HAP-1 (cell line): ENCODE measurements at regions not wholly inside any gene's neighbourhood (a gene's known extent, or its start where the extent isn't known, plus 50 kb on each side); places are given as distances from the start of the nearest gene placed in this dataset.

Experiments
- DNase-seq, 2 experiments: peaks; one replicate each; pipeline ENCODE4 v3.0.0-alpha.2; 2016 to 2020; ENCODE audit warnings: low spot score in 2 of 2
- H3K27me3 ChIP-seq: fragments of 250-450 bp; sonication (Bioruptor Pico); 2 replicates; pipeline ENCODE4 v1.5.1; 2020; ENCODE audit warnings: low read depth, mild to moderate bottlenecking, moderate library complexity
- H3K36me3 ChIP-seq: fragments of 250-450 bp; sonication (Bioruptor Pico); replicated peaks from 2 replicates; pipeline ENCODE4 v1.5.1; 2020; ENCODE audit warnings: mild to moderate bottlenecking
- H3K4me1 ChIP-seq: fragments of 250-450 bp; sonication (Bioruptor Pico); 2 replicates; pipeline ENCODE4 v1.5.1; 2020; ENCODE audit warnings: mild to moderate bottlenecking
- H3K4me3 ChIP-seq: fragments of 250-450 bp; sonication (Bioruptor Pico); 2 replicates; pipeline ENCODE4 v1.5.1; 2020; ENCODE audit warnings: mild to moderate bottlenecking, moderate library complexity
- H3K9me3 ChIP-seq: fragments of 250-450 bp; sonication (Bioruptor Pico); 2 replicates; pipeline ENCODE4 v1.5.1; 2020; ENCODE audit warnings: mild to moderate bottlenecking, moderate library complexity
- in situ Hi-C: fragments of 300-500 bp; cut with MboI; formaldehyde crosslinking; loops from 3 replicates; pipeline ENCODE4 v1.14.3; 2020; ENCODE audit warnings: low sequenced_read_pairs, inconsistent platforms, mixed read lengths

DNA sequence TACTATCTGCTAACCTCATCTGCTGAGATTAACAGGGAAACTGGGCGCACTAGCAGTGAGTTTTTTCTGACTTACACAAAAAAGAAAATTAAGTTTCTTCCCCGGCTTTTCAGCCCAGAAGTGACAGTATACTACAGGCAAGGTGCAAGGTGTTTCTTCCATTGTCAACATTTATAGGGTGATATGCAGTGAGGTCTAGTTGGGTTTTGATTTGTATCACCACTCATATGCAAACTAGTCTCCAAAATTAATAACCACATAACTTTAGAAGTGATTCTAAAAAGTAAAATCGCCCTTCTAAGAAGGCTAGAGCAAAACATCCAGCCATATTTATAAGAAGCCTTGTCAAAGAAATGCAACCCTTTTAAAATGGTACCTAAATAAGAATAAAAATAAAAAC is 640.1 kb downstream of the ARAP2 start:
- H3K27me3 ChIP-seq, result no peaks in the 10 kb centered on the region
- peaks cover 13% of the 10 kb centered on the region for H3K4me1 ChIP-seq
- H3K9me3 ChIP-seq, result no peaks in the 10 kb centered on the region; the same call in 1 of the 2 replicates
- DNase-seq, result no peak
- in situ Hi-C loops, result no loop called here
- no peak overlapping the region for H3K4me3 ChIP-seq
- H3K36me3 ChIP-seq, result no peaks in the 10 kb centered on the region

DNA sequence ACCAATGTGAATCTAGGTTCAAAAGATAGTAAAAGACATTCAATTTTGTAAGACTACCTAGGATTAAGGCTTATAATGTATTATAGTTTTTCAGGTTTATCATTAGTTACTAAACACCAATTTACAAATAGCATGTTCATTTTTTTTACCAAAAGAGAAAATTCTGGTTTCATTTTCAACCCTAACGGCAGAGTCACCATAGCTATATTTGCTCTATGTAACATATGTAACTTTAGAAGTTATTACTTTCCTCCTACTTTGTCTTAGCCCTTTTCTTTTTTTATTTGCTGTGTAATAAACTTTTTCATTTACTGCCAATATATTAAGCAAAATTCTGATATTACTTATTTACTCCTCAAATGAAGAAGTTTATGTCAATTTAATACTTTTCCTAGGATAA is 639.6 kb downstream of the ARAP2 start:
- H3K27me3 ChIP-seq, result no peaks in the 10 kb centered on the region
- no peaks in the 10 kb centered on the region for H3K36me3 ChIP-seq
- in situ Hi-C loops, result no loop called here
- peaks cover 13% of the 10 kb centered on the region for H3K4me1 ChIP-seq
- no peaks in the 10 kb centered on the region; the same call in 1 of the 2 replicates for H3K9me3 ChIP-seq
- no peak for DNase-seq
- no peak overlapping the region for H3K4me3 ChIP-seq

DNA sequence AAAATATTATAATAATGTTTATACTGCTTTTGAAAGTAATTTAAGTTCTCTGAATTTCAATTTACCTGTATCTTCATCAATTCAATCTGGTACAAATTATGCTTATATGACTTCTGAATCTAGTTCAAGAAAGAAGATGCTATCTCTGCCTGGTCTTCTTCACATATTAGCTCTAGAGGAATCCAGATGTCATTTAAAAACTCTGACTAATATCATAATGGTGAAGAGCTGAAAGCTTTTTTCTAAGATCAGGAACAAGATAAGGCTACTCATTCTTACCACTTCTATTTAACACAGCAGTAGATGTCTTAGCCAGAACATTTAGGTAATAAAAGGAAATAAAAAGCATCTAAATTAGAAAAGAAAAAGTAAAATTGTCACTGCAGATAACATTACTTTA is 636.1 kb downstream of the ARAP2 start:
- Histone ChIP-seq H3K36me3 (no peaks in the 10 kb centered on the region), H3K27me3 (no peaks in the 10 kb centered on the region), H3K4me1 (no peaks in the 10 kb centered on the region; the same call in 1 of the 2 replicates), H3K4me3 (no peak overlapping the region), H3K9me3 (no peaks in the 10 kb centered on the region; the same call in 1 of the 2 replicates)
- in situ Hi-C loops, result no loop called here
- no peak for DNase-seq

DNA sequence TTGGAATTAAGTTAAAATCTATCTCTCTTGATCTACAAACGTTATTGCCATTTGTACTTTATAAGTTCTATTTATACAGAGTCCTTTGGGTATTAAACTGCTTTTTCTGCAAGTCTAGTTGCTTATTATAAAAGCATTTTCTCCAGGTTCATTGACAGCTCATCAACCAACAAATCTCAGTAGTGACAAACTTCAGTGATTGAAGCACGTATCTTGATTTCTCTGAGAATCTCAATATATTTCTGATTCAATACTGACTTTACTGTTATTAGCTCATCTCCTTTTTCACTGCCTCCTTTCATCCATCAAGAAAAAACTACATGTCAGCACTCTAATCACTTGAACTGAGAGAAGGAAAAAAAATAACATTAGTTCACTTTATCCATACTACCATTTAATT is 630.2 kb downstream of the ARAP2 start:
- H3K27me3 ChIP-seq, result no peaks in the 10 kb centered on the region
- in situ Hi-C loops, result no loop called here

DNA sequence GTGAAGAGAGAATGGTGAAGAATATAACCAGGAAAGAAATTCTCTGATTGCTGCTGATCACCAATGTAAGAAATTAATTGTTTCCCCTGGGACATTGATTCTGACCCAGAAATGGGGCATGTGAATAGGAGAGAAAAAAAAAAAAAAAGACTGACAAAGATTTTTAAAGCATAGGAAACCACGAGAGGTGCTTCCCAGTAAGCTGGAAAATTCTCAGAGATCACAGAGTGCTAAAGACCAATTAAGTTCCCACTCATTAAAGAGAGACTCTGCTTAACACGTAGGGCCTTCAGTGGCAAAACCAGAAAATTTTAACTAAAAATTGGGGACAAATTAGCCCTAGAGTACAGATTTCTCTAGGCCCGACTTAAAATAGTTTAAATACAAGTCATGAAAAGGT is 604.4 kb downstream of the ARAP2 start:
- Histone ChIP-seq H3K27me3 (no peaks in the 10 kb centered on the region), H3K36me3 (no peaks in the 10 kb centered on the region), H3K9me3 (no peaks in the 10 kb centered on the region), H3K4me3 (no peak overlapping the region), H3K4me1 (no peaks in the 10 kb centered on the region)
- in situ Hi-C loops, result no loop called here
- DNase-seq, result no peak

More for the DNA sequence above, 630.2 kb downstream of the ARAP2 start:
- Histone ChIP-seq H3K4me1 (no peaks in the 10 kb centered on the region; the same call in 1 of the 2 replicates), H3K4me3 (no peak overlapping the region), H3K9me3 (no peaks in the 10 kb centered on the region), H3K36me3 (no peaks in the 10 kb centered on the region)
- no peak for DNase-seq

DNA sequence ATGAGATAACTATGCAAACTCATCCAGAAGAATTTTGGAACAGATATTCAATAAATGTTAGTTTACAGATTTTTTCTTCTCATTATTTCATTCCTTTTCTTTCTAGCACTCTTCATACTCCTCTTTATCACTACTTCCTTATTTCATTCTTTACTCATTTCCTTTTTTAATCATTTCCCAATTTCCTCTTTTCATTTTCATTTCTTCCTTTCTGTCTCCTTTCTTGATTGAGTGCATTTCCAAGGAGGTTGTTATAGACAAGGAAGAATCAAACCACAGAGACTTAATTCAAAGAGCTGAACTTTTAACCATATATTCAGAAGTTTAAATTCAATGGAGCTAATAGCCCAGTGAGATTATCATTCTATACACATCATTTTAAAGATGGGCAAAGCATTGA is 600.7 kb downstream of the ARAP2 start:
- H3K27me3 ChIP-seq, result no peaks in the 10 kb centered on the region
- in situ Hi-C loops, result no loop called here
- H3K9me3 ChIP-seq, result no peaks in the 10 kb centered on the region
- no peak overlapping the region for H3K4me3 ChIP-seq
- H3K4me1 ChIP-seq, result no peaks in the 10 kb centered on the region
- DNase-seq, result no peak
- H3K36me3 ChIP-seq, result no peaks in the 10 kb centered on the region

DNA sequence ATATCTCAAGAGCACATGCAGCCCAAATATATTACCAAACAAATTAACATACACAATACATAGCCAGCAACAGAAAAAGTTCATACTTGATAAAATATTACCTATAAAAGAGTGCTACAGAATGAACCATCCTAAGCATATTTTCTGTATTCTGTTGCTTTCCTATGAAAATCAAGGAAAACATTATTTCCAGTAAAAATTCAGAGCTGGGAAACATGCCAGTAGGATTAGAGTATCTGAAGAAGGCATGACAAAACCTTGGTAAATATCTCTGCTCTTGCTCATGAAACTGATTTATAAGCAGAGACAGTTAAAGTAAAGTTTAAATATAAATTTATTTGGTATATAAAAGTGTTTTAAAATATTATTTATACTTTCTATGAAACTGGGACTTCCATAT is 599.7 kb downstream of the ARAP2 start:
- Histone ChIP-seq H3K36me3 (no peaks in the 10 kb centered on the region), H3K9me3 (no peaks in the 10 kb centered on the region), H3K4me3 (no peak overlapping the region), H3K4me1 (no peaks in the 10 kb centered on the region), H3K27me3 (no peaks in the 10 kb centered on the region)
- in situ Hi-C loops, result no loop called here
- DNase-seq, result no peak

DNA sequence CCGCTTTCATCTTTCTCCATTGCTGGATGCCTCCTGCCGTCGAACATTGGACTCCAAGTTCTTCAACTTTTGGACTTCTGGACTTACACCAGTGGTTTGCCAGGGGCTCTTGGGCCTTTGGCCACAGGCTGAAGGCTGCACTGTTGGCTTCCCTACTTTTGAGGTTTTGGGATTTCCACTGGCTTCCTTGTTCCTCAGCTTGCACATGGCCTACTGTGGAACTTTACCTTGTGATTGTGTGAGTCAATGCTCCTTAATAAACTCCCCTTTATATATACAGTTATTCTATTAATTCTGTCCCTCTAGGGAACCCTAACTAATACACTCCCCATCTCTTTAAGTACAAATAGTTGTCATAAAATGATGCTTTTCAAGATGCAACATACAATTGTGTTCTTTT is 595.3 kb downstream of the ARAP2 start:
- no peak overlapping the region for H3K4me3 ChIP-seq
- no peak for DNase-seq
- H3K4me1 ChIP-seq, result no peaks in the 10 kb centered on the region
- no peaks in the 10 kb centered on the region for H3K36me3 ChIP-seq
- H3K27me3 ChIP-seq, result no peaks in the 10 kb centered on the region
- H3K9me3 ChIP-seq, result no peaks in the 10 kb centered on the region
- in situ Hi-C loops, result no loop called here

DNA sequence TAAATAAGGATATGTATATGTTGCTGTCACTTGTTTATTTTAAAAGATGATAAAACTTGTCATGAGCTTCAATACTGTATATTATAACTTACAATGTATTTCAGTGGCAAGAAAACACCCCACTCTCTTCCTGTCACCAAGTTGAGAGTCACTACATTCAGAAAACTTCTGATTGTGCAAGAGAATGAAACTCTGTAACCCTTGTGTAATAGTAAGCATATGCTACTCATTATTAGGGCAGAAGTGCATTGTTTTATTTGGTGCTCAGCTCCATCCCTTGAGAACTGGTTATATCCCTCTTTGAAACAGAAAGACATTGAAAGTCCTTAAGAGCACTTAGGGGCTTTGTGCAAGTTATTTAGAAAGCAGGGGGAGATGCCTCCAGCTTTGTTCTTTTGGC is 594.5 kb downstream of the ARAP2 start:
- in situ Hi-C loops, result no loop called here
- no peak for DNase-seq
- no peak overlapping the region for H3K4me3 ChIP-seq
- no peaks in the 10 kb centered on the region for H3K27me3 ChIP-seq
- no peaks in the 10 kb centered on the region for H3K9me3 ChIP-seq
- H3K4me1 ChIP-seq, result no peaks in the 10 kb centered on the region
- H3K36me3 ChIP-seq, result no peaks in the 10 kb centered on the region

DNA sequence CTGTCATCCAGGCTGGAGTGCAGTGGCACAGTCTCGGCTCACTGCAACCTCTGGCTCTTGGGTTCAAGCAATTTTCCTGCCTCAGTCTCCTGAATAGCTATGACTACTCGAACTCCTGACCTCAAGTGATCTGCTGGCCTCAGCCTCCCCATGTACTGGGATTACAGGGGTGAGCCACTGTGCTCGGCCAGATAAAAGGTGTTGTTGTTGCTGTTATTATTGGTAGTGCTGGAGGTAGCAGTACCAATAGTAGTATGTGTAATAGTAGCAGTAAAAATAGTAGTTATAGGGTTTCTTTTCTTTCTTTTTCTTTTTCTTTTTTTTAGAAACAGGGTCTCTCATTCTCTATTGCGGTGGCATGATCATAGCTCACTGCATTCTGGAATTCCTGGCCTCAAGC is 592.1 kb downstream of the ARAP2 start:
- in situ Hi-C loops, result no loop called here
- Histone ChIP-seq H3K36me3 (no peaks in the 10 kb centered on the region), H3K4me1 (no peaks in the 10 kb centered on the region), H3K4me3 (no peak overlapping the region), H3K9me3 (no peaks in the 10 kb centered on the region), H3K27me3 (no peaks in the 10 kb centered on the region)
- DNase-seq, result no peak

DNA sequence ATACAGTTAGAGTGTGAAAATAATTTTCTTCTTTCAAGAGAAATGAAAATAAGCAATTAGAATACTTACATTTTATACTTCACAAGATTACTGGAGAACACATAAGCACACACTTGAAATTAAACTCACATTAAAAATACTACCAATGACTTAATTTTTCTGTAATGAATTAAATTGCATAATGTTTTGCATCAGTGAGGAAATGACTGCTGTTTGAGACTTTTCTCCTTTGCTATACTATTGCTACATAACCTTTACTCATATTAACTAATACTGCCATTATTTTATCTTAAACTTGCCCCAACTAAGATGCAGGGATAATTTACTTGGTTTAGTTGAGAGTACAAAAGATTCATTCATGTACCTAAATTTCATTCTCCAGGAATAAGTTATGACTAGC is 590.9 kb downstream of the ARAP2 start:
- in situ Hi-C loops, result no loop called here
- H3K4me3 ChIP-seq, result no peak overlapping the region

DNA sequence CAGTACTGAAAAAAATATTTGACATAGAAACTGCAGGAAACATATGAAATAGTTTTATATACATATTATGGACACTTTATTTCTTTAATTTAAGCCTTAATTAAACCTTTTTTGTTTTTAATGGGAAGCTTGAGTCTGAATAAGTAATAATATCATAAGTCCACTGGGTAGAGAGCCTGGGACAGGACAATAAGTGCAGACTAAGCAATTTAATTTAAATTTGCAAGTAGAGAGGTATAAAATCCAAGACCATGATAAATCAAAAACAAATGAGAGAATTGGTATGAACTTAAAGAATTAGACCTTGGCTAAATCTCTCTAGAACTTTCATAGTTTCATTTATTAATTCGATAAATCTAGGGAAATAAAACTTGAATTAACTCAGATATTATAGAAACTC is 571.2 kb downstream of the ARAP2 start:
- in situ Hi-C loops, result no loop called here
- Histone ChIP-seq H3K9me3 (no peaks in the 10 kb centered on the region), H3K27me3 (no peaks in the 10 kb centered on the region), H3K4me3 (no peak overlapping the region), H3K36me3 (no peaks in the 10 kb centered on the region), H3K4me1 (no peaks in the 10 kb centered on the region)
- DNase-seq, result no peak

More for the DNA sequence above, 590.9 kb downstream of the ARAP2 start:
- Histone ChIP-seq H3K4me1 (no peaks in the 10 kb centered on the region), H3K27me3 (no peaks in the 10 kb centered on the region), H3K36me3 (no peaks in the 10 kb centered on the region), H3K9me3 (0 out of 2 replicates have a peak, but pooled peaks cover 2% of the 10 kb centered on the region)
- DNase-seq, result no peak

DNA sequence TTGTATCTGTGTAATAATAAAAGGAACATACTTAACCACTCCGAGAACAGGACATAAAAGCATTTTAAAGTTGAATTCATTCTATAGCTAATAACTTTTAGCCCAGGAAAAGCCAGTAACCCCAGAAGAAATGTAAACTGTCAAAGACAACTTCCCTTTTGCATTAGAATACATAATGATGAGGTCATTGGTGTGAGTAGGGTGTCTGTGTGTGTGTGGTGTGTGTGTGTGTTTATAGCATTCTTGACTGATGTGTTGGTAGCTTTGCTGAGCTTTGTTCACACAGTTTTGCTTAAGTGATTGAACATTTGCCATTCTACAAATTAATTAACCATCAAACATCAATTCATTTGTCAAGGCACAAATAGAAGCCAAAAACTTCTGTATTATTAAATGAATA is 559.6 kb downstream of the ARAP2 start:
- no peak overlapping the region for H3K4me3 ChIP-seq
- H3K9me3 ChIP-seq, result no peaks in the 10 kb centered on the region
- no peak for DNase-seq
- H3K36me3 ChIP-seq, result no peaks in the 10 kb centered on the region
- no peaks in the 10 kb centered on the region for H3K4me1 ChIP-seq
- in situ Hi-C loops, result no loop called here
- H3K27me3 ChIP-seq, result no peaks in the 10 kb centered on the region

DNA sequence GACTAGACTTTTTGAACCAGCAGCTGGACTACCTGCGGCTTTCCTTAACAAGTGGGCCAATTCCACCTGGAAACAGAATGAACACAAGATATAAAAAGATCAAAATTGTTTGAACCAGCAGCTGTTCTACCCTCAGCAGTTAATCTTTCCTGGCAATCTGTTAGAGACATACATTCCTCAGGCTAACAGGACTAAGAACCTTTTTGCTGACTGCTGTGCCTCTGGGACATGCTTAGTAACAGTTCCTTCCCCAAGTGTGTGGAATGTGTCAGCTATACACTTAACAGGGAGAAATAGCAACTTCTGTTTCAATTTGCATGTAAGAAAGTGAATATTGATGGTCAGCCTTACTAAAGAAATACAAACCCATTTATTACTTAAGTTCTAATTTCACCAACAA is 554.4 kb downstream of the ARAP2 start:
- no peak overlapping the region for H3K4me3 ChIP-seq
- H3K36me3 ChIP-seq, result no peaks in the 10 kb centered on the region
- in situ Hi-C loops, result no loop called here
- DNase-seq, result no peak
- H3K27me3 ChIP-seq, result no peaks in the 10 kb centered on the region
- H3K9me3 ChIP-seq, result no peaks in the 10 kb centered on the region
- H3K4me1 ChIP-seq, result no peaks in the 10 kb centered on the region

DNA sequence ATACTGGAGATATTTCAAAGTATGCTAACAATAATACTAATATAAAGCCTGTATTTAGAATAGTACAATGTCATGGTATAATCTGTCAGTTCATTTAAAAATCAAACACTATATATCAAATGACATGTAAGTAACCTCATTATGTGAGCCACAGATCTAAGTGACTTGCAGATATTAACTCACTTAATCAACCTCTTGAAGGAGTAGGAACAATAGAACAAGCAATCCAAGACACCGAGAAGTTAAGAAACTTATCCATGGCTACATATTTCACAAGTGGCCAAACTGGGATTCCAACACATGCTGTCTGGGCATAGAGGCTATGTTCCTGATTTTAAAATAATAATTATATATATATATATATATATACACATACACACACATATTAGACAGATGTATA is 554.0 kb downstream of the ARAP2 start:
- in situ Hi-C loops, result no loop called here
- no peaks in the 10 kb centered on the region for H3K4me1 ChIP-seq
- H3K36me3 ChIP-seq, result no peaks in the 10 kb centered on the region
- H3K9me3 ChIP-seq, result no peaks in the 10 kb centered on the region
- H3K27me3 ChIP-seq, result no peaks in the 10 kb centered on the region
- H3K4me3 ChIP-seq, result no peak overlapping the region
- DNase-seq, result no peak
